ENCODE measurements at regions not wholly inside any gene's neighbourhood (a gene's known extent, or its start where the extent isn't known, plus 50 kb on each side); places are given as distances from the start of the nearest gene placed in this dataset.

DNA sequence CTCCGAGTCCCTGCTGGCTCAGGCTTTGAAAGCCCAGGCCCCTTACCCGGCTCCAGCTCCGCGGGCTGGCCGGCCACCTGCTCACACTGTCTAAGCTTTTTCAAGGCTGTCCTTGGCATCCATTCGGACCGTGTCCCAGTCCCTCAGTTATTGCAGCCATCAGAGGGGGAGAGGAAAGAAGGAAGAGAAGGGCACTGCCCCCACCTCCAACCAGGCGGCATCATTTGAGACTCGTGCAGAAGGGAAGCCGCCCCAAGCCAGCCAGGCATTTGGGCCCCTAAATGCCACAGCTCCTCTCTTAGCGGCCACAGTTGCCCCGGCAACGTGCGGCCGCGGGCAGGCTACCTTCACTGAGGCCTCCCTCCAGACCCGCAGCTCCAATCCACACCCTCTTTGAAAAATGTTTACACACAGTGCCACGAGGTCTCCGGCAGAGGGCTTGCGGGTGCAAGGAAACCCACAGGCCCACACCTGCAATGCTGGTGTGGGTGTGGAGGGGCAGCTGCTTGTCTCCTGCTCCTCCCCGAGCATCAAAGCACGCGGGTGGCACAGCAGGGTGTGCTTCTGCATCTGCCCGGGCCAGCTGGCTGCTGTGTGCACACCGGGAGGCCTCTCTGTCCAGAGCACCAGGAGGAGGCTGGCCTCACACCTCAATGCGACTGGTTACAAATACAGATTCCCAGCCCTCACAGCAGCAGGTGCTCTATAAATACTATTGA lies 124.4 kb downstream of the CTTN start:
- no peak for DNase-seq

- no peak for DNase-seq
Observed at GRCh38 chr11:70523384-70524095, 125.2 kb downstream of the CTTN start.

DNA sequence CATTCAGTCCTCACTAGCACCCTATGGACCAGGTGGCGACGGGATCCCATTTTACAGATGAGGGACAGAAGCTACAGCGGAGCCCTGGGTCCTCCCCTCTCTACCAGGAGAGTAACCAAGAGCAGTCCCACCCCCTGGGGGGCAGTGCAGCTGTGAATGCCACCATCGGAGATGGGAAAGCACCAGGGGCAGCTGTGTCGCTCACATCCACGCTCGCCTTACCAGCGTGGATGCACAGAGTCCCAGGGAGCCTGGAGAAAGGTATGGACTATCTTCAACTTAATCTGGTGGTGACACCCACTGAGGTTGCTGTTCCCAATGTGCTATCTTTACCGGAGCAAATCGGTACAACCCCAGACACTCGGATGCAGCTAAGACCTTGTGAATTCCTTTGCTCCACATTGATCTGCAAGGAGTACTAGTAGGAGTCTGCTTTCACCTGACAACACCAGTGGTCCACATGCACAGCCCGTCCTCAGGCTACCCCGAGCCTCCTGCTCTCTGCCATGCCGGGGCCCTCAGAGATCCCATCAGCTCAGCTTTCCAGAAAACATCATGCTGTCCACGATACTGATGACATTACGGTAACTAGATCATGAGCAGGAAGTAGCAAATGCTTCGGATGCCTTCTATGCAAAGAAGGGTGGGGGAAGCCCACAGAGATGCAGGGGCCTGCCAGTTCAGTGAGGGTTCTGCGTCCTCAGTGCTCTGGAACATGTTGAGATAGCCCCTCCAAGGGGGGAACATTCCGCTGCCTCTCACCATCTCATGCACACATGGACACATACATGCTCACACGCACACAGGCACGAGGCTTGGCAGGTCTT lies 126.0 kb downstream of the CTTN start:
- no peak for DNase-seq

- DNase-seq = no peak
Observed at GRCh38 chr11:70525006-70525405, 126.7 kb downstream of the CTTN start.

GRCh38 chr11:70525466-70525865 lies 127.1 kb downstream of the CTTN start:
- DNase-seq = no peak

DNA sequence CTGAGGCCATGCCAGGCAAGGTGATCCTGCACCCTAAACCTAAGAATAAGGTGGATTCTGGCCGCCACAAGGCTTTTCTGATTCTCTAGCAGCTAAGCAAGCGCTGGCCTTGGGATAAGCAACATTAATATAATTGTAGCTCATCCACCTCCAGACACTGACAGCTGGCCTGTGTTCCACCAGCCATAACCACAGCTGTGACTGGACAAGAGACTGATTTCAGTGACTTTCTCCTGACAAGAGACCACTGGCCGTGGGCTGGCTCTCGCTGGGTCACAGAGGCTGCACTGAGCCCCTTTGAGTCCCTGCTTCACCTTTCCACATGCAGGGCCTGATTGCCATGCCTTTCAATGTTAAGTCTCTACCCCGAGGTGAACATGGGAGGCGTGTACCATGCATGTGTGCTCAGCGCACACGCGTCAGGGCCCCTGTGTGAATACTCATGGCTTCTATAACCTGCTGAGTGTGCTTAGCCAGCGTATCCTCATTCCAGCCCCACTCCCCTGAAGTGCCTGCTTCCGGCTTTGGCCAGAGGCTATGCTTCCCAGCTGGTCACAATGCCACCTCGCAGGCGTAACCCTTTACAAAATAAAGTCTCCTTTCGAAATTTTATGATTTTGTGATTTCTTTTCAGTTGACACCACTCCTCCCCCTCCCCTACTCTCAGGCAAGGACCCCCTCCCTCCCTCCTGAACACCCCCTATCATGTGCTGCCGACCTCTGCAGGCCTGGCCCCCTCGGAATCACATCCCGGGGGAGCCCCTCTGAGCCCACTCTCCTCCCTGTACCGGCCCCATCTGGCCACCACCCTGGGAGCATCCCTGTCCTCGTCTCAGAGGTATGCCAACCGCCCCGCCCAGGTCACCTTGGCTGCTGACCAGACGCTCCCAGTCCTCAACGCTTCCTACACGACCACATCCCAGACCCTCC lies 128.1 kb downstream of the CTTN start:
- DNase-seq = no peak

DNA sequence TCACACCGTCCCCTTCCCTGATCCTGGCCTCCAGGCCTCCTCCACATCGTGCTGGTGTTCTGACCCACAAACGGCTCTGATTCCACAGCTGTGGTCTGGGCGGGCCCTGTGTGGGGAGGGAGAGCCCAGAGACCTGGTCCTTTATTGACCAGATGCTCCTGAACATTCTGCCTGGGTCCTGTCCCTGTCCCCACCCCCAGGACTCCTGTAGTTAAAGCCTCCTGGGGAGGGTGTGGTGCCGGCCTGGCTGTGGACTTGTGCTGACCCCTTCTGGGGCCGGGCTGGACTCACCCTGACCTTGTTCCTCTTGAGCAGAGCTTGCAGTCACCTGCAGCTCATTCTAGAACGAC lies 128.7 kb downstream of the CTTN start:
- no peak for DNase-seq

DNA sequence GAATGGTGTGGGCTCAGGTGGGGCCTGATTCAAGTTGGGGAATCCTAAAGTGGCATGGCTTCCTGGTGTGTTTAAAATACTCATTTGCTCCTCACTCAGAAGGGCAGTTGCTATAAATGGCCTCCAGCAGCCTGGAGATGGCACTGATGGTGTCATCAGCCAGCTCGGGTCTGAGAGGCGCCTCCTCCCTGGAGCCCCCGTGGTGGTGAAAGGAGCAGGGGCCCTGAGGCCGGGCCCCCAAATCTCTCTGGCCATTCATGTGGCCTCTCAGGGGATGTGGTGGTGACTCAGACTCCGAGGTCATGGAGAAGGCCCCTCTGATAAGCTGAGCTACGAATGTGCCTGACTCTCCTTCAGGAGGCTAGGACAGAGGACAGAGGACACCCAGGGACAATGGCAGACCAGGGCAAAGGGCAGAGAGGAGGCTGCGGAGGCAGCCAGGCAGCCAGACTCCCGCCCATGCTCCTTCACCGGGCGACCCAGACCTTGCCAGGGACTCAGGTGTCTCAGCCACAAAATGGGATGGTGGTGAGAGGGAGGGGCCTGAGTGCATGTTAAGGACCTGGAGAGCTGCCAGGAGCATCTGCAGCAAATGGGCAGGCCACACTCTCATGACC lies 129.2 kb downstream of the CTTN start:
- DNase-seq = no peak

DNA sequence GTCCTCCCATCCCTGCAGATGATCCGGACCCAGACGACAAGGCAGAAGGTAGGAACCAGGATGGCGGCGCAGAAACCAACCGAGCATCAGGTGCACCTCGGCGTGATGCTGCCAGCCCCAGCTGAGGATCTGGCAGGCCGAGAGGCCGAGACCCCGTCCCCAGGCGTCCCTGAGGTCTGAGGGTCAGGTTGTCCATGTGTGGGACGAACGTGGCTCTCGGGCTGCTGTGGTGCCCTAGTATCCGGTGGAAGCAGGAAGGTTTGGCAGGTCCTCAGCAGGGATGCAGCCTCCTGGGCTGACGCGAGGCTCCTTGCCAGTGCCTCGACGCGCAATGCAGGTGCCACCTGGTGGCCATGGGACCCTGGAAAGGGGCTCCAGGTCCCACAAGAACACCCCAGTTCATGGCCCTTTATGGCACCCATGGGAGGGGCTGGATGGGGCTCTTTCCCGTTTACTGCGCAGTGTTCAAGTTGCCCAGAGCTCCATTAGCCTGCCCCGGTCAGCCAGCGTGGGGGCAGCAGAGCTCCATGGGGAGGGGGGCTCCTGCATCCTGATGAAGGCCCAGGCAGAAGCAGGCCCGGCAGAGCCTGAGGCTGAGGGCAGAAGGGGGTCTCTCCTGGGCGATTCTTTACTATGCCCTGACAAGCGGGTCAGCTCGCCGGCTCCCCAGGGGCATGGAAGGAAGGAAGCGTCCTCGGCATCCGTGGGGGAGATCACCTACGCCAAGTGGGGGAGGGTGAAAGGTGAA lies 129.9 kb downstream of the CTTN start:
- DNase-seq = no peak

DNA sequence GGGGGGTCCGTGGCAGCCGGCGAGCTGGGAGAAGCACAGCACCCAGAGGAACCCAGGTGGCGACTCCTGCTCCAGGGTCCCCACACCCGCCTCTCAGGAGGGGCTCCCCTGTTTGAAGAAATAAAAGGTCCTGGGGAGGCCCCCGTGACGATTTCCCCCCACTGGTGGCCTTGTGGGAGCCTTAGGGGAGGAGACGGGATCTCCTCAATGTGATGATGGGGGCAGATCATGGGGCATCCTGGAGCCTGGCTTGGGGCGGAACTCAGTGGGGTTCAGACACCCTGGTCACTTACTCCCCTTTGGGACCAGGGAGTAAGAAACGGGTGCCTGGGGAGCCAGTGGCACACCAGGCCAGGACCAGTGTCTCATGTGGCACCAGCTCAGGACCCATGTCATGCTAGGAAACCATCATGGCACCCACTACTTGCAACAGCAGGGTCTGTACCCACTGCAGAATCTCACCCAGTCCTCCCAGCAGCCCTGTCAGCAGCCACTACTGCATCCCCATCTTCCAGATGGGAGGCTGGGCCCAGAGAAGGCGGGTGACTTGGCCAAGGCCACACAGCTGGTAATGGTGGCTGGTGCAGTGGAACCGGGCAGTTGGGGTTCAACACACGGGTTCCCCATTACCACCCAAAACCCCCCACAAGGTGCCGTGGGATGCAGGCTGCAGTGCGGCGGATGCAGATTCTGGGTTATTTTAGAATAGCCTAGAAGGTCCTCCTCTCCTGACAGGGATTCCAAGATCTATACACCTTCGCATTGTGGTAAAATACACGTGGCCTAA lies 130.7 kb downstream of the CTTN start:
- no peak for DNase-seq

GRCh38 chr11:70530010-70530409 lies 131.7 kb downstream of the CTTN start:
- no peak for DNase-seq

DNA sequence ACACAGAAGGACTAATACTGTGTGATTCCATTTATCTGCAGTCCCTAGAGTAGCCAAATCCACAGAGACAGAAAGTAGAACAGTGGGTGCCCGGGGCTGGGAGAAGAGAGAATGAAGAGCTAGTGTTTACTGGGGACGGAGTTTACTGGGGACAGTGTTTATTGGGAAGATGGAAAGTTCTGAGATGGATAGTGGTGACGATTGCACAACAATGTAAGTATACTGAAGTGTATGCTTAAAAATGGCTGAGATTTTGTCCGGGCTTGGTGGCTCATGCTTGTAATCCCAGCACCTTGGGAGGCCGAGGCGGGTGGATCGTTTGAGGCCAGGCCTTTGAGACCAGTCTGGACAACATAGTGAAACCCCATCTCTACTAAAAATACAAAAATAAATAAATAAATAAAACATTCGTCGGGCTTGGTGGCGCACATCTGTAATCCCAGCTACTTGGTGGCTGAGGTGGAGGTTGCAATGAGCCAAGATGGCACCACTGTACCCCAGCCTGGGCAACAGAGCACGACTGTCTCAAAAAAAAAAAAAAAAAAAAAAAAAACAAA lies 132.4 kb downstream of the CTTN start:
- DNase-seq = no peak

- DNase-seq = no peak
Observed at GRCh38 chr11:70531281-70532065, 133.1 kb downstream of the CTTN start.

DNA sequence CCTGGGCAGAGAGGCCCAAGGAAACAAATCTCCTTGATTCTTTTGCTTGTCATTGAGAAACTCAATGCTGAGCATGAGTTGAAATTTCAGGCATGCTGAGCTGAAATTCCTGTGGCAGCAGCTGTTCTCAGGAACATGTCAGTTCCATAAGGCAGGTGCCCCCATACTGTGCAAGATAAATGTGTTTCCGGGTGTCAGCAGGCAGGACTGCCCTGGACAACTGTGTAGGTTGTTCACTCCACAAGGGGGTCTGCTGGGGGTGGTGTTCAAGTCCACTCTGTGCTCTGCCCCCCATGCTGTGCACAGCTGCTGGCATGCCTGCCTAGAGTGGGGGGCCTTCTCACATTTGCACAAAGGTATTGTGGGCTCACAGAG lies 133.7 kb downstream of the CTTN start:
- no peak for DNase-seq

DNA sequence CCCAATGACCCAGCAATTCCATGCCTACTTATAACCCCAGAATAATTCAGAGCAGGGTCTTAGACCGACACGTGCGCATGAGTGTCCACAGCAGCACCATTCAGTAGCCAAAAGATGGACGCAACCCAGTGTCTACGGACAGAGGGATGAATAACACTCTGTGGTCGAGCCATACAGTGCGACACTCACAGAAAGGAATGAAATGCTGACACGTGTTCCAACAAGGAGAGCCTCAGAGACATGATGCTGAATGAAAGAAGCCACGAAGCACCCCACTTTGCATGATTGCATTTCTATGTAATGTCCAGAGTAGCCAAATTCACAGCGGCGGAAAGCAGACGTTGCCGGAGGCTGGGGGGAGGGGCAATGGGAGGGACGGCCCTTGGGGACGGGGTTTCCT lies 134.4 kb downstream of the CTTN start:
- DNase-seq = no peak

DNA sequence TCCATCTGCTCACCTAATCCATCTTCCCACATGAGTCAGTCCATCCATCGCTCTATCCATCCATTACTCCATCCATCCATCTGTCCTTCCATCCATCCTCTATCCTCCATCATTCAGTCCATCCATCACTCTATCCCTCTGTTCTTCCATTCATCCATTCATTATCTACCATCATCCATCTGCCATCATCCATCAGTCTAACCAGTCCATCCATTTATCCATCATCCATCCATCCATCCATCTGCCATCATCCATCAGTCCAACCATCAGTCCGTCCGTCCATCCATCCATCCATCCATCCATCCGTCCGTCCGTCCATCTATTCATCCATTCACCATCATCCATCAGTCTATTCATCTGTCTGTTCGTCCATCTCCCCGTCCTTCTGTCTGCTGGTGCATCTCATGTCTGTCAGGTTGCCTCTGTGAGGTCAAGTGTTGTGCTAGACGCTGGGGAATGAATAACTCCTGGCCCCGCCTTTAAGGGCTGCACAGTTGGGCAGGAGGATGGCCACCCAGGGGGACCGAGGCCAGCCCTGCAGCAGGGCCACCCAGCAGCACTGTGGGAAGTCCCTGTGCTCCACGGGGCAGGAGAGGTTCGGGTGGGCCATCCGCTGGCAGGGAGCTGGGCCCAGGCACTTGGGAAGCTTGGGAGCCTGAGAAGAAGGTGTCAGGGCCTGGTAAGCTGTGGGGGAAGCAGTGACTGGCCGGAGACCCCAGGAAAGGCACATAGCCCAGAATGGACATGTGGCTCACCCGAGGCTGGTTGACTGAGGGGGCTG lies 137.1 kb downstream of the CTTN start:
- DNase-seq = no peak

- no peak for DNase-seq
Observed at GRCh38 chr11:70536051-70536877, 137.9 kb downstream of the CTTN start.
